Hepatocyte (in vitro differentiated cells): ENCODE measurements at regions not wholly inside any gene's neighbourhood (a gene's known extent, or its start where the extent isn't known, plus 50 kb on each side); places are given as distances from the start of the nearest gene placed in this dataset.

Experiments
- DNase-seq: peaks from one replicate; pipeline ENCODE4 v3.0.0-alpha.2; 2016; ENCODE audit warnings: low spot score
- H2AFZ ChIP-seq: fragments of 200-600 bp; sonication (generic); 2 replicates; pipeline ENCODE4 v1.6.0; 2016; ENCODE audit warnings: antibody characterized with exemption, mild to moderate bottlenecking
- H3K27ac ChIP-seq: fragments of 200-600 bp; sonication (generic); 2 replicates; pipeline ENCODE4 v1.5.1; 2016; ENCODE audit warnings: mild to moderate bottlenecking
- H3K27me3 ChIP-seq: fragments of 200-600 bp; sonication (generic); 2 replicates; pipeline ENCODE4 v1.6.1; 2016
- H3K36me3 ChIP-seq: fragments of 200-600 bp; sonication (generic); replicated peaks from 2 replicates; pipeline ENCODE4 v1.5.1; 2016; ENCODE audit warnings: low read depth; ENCODE audit not compliant: insufficient read depth
- H3K4me1 ChIP-seq: fragments of 200-600 bp; sonication (generic); 2 replicates; pipeline ENCODE4 v1.5.1; 2016; ENCODE audit warnings: mild to moderate bottlenecking, moderate library complexity; ENCODE audit not compliant: insufficient read depth
- H3K4me2 ChIP-seq: fragments of 200-600 bp; sonication (generic); 2 replicates; pipeline ENCODE4 v1.6.0; 2016
- H3K4me3 ChIP-seq: fragments of 200-600 bp; sonication (generic); 2 replicates; pipeline ENCODE4 v1.5.1; 2016; ENCODE audit warnings: mild to moderate bottlenecking
- H3K79me2 ChIP-seq: fragments of 200-600 bp; sonication (generic); 2 replicates; pipeline ENCODE4 v1.6.0; 2017; ENCODE audit warnings: mild to moderate bottlenecking
- H3K9me2 ChIP-seq: fragments of 200-600 bp; sonication (generic); replicated peaks from 2 replicates; pipeline ENCODE4 v1.6.0; 2017; ENCODE audit warnings: mild to moderate bottlenecking; ENCODE audit not compliant: insufficient read depth
- H3K9me3 ChIP-seq: fragments of 200-600 bp; sonication (generic); 2 replicates; pipeline ENCODE4 v1.5.1; 2016; ENCODE audit warnings: low read depth, mild to moderate bottlenecking
- H4K20me1 ChIP-seq: fragments of 200-600 bp; sonication (generic); 2 replicates; pipeline ENCODE4 v1.6.0; 2016; ENCODE audit warnings: mild to moderate bottlenecking; ENCODE audit not compliant: insufficient read depth, poor library complexity, severe bottlenecking
- CTCF ChIP-seq: fragments of 200-600 bp; sonication (generic); IDR thresholded peaks from 2 replicates; pipeline ENCODE4 v1.5.1; 2016; ENCODE audit warnings: antibody characterized with exemption, mild to moderate bottlenecking; ENCODE audit not compliant: poor library complexity
- EZH2 ChIP-seq: fragments of 200-600 bp; sonication (generic); IDR thresholded peaks from 2 replicates; pipeline ENCODE4 v1.6.1; 2016; ENCODE audit warnings: antibody characterized with exemption, mild to moderate bottlenecking, borderline replicate concordance
- EZH2phosphoT487 ChIP-seq: fragments of 200-600 bp; sonication (generic); IDR thresholded peaks from one replicate; pipeline ENCODE4 v1.6.1; 2018; ENCODE audit warnings: antibody characterized with exemption, mild to moderate bottlenecking, low read depth, moderate library complexity; ENCODE audit not compliant: unreplicated experiment, severe bottlenecking
- WGBS: methylation state at CpG from one replicate; pipeline ENCODE4 v1.1.6; 2016; ENCODE audit warnings: low lambda C conversion rate; ENCODE audit errors: missing lambda C conversion rate; 5-methylcytosine and 5-hydroxymethylcytosine counted together

GRCh38 chr7:108627476-108628051 is 57.9 kb downstream of the DNAJB9 start:
- Histone ChIP-seq H2AFZ (no peak overlapping the region), H3K9me3 (no peaks in the 10 kb centered on the region), H3K4me1 (no peaks in the 10 kb centered on the region), H3K4me2 (no peak overlapping the region), H3K27ac (no peak overlapping the region), H3K36me3 (no peaks in the 10 kb centered on the region), H3K79me2 (no peaks in the 10 kb centered on the region), H3K27me3 (no peaks in the 10 kb centered on the region), H3K4me3 (no peak overlapping the region), H3K9me2 (no peaks in the 10 kb centered on the region), H4K20me1 (no peaks in the 10 kb centered on the region)
- TF ChIP-seq EZH2 (no peak), CTCF (no peak)
- WGBS, result 88% methylated on average over 5 of the region's 5 CpGs
- DNase-seq, result no peak

- no peaks in the 10 kb centered on the region for H3K36me3 ChIP-seq
- no peaks in the 10 kb centered on the region for H3K9me3 ChIP-seq
- H3K27me3 ChIP-seq, result no peaks in the 10 kb centered on the region
- no peaks in the 10 kb centered on the region for H3K9me2 ChIP-seq
- H3K79me2 ChIP-seq, result no peaks in the 10 kb centered on the region
- no peaks in the 10 kb centered on the region for H4K20me1 ChIP-seq
- no peaks in the 10 kb centered on the region for H3K4me1 ChIP-seq
- H3K4me2 ChIP-seq, result no peak overlapping the region
- TF ChIP-seq EZH2, result no peak
- TF ChIP-seq CTCF, result no peak
- TF ChIP-seq EZH2phosphoT487, result no peak
- no peak overlapping the region for H3K27ac ChIP-seq
- DNase-seq, result no peak
- H2AFZ ChIP-seq, result no peak overlapping the region
- no peak overlapping the region for H3K4me3 ChIP-seq
- WGBS, result 89% methylated on average over 3 of the region's 3 CpGs
These were observed 59.0 kb downstream of the DNAJB9 start for GRCh38 chr7:108628678-108629077.

GRCh38 chr7:108629651-108630400 is 60.2 kb downstream of the DNAJB9 start:
- Histone ChIP-seq H4K20me1 (no peaks in the 10 kb centered on the region), H3K9me2 (no peaks in the 10 kb centered on the region), H3K36me3 (no peaks in the 10 kb centered on the region), H3K4me3 (no peak overlapping the region), H3K4me2 (no peak overlapping the region), H3K27me3 (no peaks in the 10 kb centered on the region), H3K79me2 (no peaks in the 10 kb centered on the region), H3K4me1 (no peaks in the 10 kb centered on the region), H3K27ac (no peak overlapping the region), H2AFZ (no peak overlapping the region), H3K9me3 (no peaks in the 10 kb centered on the region)
- no peak for TF ChIP-seq EZH2phosphoT487
- no peak for TF ChIP-seq EZH2
- no peak for TF ChIP-seq CTCF
- peak; percentile 45 for DNase-seq
- 67% methylated on average over 2 of the region's 2 CpGs for WGBS
